ENCODE measurements at regions not wholly inside any gene's neighbourhood (a gene's known extent, or its start where the extent isn't known, plus 50 kb on each side); places are given as distances from the start of the nearest gene placed in this dataset.
"Not testable (repeated sequence)": the region's sequence is repeated elsewhere in the genome, so short reads cannot be mapped to it uniquely, and the experiment has no call there.

GRCh38 chr22:18731075-18731666 lies 119.5 kb upstream of the RIMBP3 start:
- intact Hi-C loops (cut with DNase I) = no loop called here
- DNase-seq (ENCODE audit: low spot score) = no peak

DNA sequence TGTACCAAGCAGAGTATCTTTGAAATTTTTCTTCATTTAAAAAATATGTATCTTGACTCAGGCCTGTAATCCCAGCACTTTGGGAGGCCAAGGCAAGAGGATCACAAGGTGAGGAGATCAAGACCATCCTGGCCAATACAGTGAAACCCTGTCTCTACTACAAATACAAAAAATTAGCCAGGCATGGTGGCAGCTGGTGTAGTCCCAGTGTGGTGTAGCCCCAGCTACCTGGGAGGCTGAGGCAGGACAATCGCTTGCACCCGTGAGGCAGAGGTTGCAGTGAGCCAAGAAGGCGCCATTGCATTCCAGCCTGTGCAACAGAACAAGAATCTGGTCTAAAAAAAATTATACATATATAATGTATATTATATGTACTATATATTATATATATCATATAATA lies 118.7 kb upstream of the RIMBP3 start:
- intact Hi-C loops (cut with DNase I) = not testable (repeated sequence)
- peak; percentile 63 for DNase-seq (ENCODE audit: low spot score)
